OCI-LY3 (cell line): ENCODE measurements at regions not wholly inside any gene's neighbourhood (a gene's known extent, or its start where the extent isn't known, plus 50 kb on each side); places are given as distances from the start of the nearest gene placed in this dataset.
"Not testable (repeated sequence)": the region's sequence is repeated elsewhere in the genome, so short reads cannot be mapped to it uniquely, and the experiment has no call there.

Experiments used
- H2AFZ ChIP-seq: fragments of 200-600, 300-600 bp; shearing (Covaris generic); 2 replicates; pipeline ENCODE4 v1.6.0; 2014; ENCODE audit warnings: antibody characterized with exemption, low read depth, low read length
- H3K27ac ChIP-seq: fragments of 200-600, 300-600 bp; sonication (generic); 2 replicates; pipeline ENCODE4 v1.5.1; 2014; ENCODE audit warnings: mild to moderate bottlenecking, low read length, moderate library complexity, mixed read lengths
- H3K27me3 ChIP-seq: fragments of 200-600, 300-600 bp; sonication (generic); 2 replicates; pipeline ENCODE4 v1.6.1; 2014; ENCODE audit warnings: low read depth, low read length, mixed read lengths
- H3K36me3 ChIP-seq: fragments of 200-600, 300-600 bp; sonication (generic); replicated peaks from 2 replicates; pipeline ENCODE3; 2014; ENCODE audit warnings: low read depth, low read length, mixed read lengths
- H3K4me1 ChIP-seq: fragments of 300-600, 200-600 bp; sonication (generic); 2 replicates; pipeline ENCODE4 v1.6.1; 2014; ENCODE audit warnings: low read length, mixed read lengths
- H3K4me2 ChIP-seq: fragments of 200-600, 300-600 bp; sonication (generic); 2 replicates; pipeline ENCODE4 v1.6.1; 2014; ENCODE audit warnings: low read length, mixed read lengths
- H3K4me3 ChIP-seq: fragments of 300-600, 200-600 bp; sonication (generic); 2 replicates; pipeline ENCODE4 v1.5.1; 2014; ENCODE audit warnings: antibody characterized with exemption, mild to moderate bottlenecking, low read length, moderate library complexity
- H3K79me2 ChIP-seq: fragments of 300-600, 200-600 bp; shearing (Covaris generic); 2 replicates; pipeline ENCODE4 v1.6.1; 2014; ENCODE audit warnings: mild to moderate bottlenecking, low read length, mixed read lengths
- H3K9ac ChIP-seq: fragments of 300-600, 200-600 bp; shearing (Covaris generic); 2 replicates; pipeline ENCODE4 v1.6.0; 2014; ENCODE audit warnings: mild to moderate bottlenecking, low read length, moderate library complexity
- H3K9me3 ChIP-seq: fragments of 200-600, 300-600 bp; shearing (Covaris generic); 2 replicates; pipeline ENCODE4 v1.6.1; 2014; ENCODE audit warnings: low read length, mixed read lengths; ENCODE audit not compliant: insufficient read depth
- H4K20me1 ChIP-seq: fragments of 200-600, 300-600 bp; sonication (generic); 2 replicates; pipeline ENCODE4 v1.6.1; 2016; ENCODE audit warnings: low read length, mixed read lengths; ENCODE audit not compliant: insufficient read depth
- CTCF ChIP-seq: fragments of 200-600, 300-600 bp; sonication (generic); IDR thresholded peaks from 2 replicates; pipeline ENCODE4 v1.5.1; 2014; ENCODE audit warnings: antibody characterized with exemption, low read length, low read depth
- EZH2phosphoT487 ChIP-seq: fragments of 200-600 bp; shearing (Covaris generic); IDR thresholded peaks from 2 replicates; pipeline ENCODE4 v1.6.1; 2018; ENCODE audit warnings: antibody characterized with exemption, mixed run types, low read depth

GRCh38 chr3:81195478-81195877 is 566.0 kb downstream of the GBE1 start:
- Histone ChIP-seq H3K9ac (no peak overlapping the region), H3K27me3 (no peaks in the 10 kb centered on the region), H3K4me3 (no peak overlapping the region), H3K9me3 (no peaks in the 10 kb centered on the region), H2AFZ (no peak overlapping the region), H3K4me1 (peaks cover 18% of the 10 kb centered on the region), H3K4me2 (no peak overlapping the region), H3K79me2 (no peaks in the 10 kb centered on the region), H4K20me1 (no peaks in the 10 kb centered on the region), H3K27ac (no peak overlapping the region), H3K36me3 (no peaks in the 10 kb centered on the region)
- no peak for TF ChIP-seq EZH2phosphoT487
- TF ChIP-seq CTCF = no peak

DNA sequence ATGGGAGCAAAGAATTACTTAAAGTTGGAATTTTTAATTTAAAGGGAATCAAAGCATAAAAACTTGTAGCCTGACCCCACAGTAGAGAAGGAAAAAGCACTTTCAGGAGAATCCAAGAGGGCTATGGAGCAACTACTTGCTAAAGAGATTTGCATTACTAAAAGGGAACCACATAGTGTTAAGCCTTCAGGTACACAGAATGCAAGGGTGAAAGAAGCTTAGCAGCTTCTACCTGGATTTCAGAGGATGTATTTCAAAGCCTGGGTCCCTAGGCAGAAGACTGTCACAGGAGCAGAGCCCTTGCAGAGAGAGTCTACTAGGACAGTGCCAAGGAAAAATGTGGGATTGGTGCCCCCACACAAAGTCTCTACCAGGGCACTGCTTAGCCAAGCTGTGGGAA is 575.0 kb downstream of the GBE1 start:
- Histone ChIP-seq H2AFZ (no peak overlapping the region), H3K27me3 (no peaks in the 10 kb centered on the region), H3K4me1 (peaks cover 18% of the 10 kb centered on the region), H3K4me2 (no peak overlapping the region), H3K27ac (no peak overlapping the region), H3K36me3 (no peaks in the 10 kb centered on the region), H4K20me1 (no peaks in the 10 kb centered on the region), H3K9me3 (no peaks in the 10 kb centered on the region; the same call in 1 of the 2 replicates), H3K79me2 (no peaks in the 10 kb centered on the region), H3K9ac (no peak overlapping the region), H3K4me3 (no peak overlapping the region)
- TF ChIP-seq EZH2phosphoT487 (no peak), CTCF (no peak)

GRCh38 chr3:81182086-81182875 is 579.2 kb downstream of the GBE1 start:
- not testable (repeated sequence) for H3K4me1 ChIP-seq, H3K9ac ChIP-seq, H3K27ac ChIP-seq, H3K27me3 ChIP-seq, H3K79me2 ChIP-seq, H3K9me3 ChIP-seq, H3K4me3 ChIP-seq, H3K36me3 ChIP-seq, H4K20me1 ChIP-seq, H2AFZ ChIP-seq, H3K4me2 ChIP-seq

GRCh38 chr3:81173514-81173913 is 587.9 kb downstream of the GBE1 start:
- H3K36me3 ChIP-seq = no peaks in the 10 kb centered on the region
- H3K4me2 ChIP-seq = peak overlapping the region; percentile 13; the same call in 1 of the 2 replicates
- no peaks in the 10 kb centered on the region for H3K4me1 ChIP-seq
- no peaks in the 10 kb centered on the region for H3K27me3 ChIP-seq
- no peak overlapping the region for H3K4me3 ChIP-seq
- H2AFZ ChIP-seq = 0 out of 2 replicates have a peak overlapping the region, but pooled peaks have one; percentile 30
- peak; percentile 64 for TF ChIP-seq CTCF
- TF ChIP-seq EZH2phosphoT487 = no peak
- H3K9ac ChIP-seq = no peak overlapping the region
- H3K9me3 ChIP-seq = no peaks in the 10 kb centered on the region
- H3K79me2 ChIP-seq = no peaks in the 10 kb centered on the region
- no peak overlapping the region for H3K27ac ChIP-seq
- H4K20me1 ChIP-seq = no peaks in the 10 kb centered on the region
